ENCODE measurements at regions not wholly inside any gene's neighbourhood (a gene's known extent, or its start where the extent isn't known, plus 50 kb on each side); places are given as distances from the start of the nearest gene placed in this dataset.

DNA sequence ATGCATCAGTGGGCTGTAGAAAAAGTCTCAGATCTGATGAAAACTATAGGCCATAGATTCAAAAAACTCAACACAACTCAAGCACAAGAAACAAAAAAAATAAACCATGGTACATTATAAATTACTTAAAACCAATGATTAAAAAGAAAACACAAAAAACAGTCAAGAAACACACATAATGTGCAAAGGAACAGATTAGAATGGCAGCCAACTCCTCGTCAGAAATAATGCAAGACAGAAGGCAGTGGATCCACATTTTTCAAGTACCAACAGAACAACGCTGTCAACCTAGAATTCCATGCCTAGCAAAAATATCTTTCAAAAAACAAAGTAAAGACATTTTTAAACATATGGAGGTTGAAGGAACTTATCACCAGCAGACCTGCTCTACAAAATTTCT, 69.7 kb downstream of the PSMB1 start:
- no peak for DNase-seq (ENCODE audit: low spot score)

DNA sequence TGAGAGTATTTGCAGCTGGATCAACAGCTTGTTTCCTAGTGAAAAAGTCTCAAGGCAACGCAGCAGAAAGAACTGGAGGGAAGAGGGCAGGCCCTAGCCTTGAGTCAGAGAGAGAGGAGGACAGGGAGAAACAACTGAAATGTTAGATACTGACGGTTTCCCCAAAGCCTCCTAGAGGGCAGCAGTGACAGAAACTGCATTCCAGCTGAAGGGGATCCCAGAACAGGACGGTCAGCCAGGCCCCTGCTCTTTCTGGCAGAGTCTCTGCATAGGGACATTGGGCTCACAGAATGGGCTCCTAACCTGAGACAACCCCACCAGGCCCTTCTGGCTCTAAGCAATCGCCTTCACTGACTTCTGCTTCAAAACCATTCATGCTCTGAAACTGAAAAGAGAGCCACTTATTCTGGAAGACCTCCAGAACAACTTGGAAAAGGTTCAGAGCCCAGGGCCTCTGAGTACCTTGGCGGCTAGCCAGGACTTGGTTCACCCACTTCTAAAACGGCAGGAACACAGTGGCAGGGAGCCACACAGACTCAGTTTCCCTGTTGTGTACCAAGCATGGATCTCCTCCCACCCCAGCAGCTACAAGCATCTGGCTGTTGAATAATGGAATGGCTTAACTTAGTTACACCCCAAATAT, 72.9 kb downstream of the PSMB1 start:
- DNase-seq (ENCODE audit: low spot score): no peak

DNA sequence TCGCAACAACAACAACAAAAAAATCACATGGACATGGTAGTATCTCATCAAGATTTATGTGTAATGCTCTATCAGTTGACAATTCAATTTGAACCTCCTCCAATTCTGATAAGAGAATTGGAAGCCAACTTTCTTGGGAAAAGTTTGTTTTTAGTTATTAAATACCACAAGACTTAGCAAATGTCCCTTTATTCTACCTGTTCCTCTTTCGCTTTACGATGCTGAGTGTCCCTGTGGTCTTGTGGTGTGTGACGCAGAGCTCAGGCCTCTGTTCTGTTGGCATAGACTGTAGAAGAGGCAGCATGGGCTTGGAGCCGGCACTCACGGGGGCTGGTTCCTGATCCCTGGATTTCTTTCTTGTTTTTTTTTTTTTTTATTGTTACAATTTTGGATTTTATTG, 76.7 kb downstream of the PSMB1 start:
- no peak for DNase-seq (ENCODE audit: low spot score)

DNA sequence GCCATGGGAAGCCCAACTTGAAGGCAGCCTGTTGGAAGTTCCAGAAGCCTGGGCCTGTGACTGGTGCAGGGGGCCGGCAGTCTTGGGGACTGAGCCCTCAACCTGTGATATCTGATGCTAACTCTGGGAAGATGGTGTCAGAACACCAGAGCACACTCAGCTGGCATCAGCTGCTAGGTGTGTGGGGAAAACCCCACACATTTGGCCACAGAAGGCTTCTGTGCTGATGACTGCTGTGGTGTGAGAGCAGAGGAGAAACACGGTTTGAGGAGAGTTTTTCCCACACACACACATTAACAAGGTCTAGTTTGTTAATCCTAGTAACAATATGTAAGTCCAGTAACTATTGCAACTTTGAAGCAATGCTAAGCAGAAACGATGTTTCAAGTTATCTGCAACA, 78.0 kb downstream of the PSMB1 start:
- DNase-seq (ENCODE audit: low spot score): no peak

DNA sequence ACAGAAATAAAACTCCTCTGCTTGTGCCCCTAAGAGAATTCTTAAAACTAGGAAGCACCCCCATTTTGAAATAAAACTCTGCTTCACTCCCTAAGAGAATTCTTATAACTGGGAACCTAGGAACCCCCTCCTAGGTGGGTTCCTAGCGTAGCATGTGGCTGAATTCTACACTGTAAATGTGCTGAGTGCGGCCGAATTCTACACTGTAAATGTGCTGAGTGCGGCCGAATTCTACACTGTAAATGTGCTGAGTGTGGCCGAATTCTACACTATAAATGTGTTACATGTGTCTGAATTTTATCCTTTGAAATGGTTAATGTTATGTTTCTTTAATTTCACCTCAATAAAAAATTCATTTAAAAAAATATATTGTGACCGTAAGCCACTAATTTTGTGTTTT, 79.3 kb downstream of the PSMB1 start:
- DNase-seq (ENCODE audit: low spot score): no peak

DNA sequence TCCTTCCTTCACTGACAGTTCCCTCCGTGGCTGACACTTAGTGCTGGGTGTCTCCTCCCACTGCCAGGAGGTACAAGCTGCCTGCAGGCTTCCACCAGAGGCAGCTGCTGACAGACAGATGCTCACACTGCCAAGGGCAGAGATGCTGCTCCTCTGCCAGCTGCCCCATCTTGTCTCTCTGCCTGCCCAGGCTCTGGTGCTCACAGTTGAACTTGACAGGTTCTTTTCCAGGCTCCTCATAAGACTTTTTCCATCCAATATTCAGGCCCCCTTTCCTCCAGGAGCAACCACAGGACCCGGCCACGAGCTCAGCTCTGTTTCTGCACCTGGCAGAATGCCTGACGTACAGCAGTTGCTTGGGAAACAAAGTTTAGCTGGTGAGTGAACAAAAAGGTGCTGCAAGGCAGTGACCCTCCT, 79.8 kb downstream of the PSMB1 start:
- no peak for DNase-seq (ENCODE audit: low spot score)

DNA sequence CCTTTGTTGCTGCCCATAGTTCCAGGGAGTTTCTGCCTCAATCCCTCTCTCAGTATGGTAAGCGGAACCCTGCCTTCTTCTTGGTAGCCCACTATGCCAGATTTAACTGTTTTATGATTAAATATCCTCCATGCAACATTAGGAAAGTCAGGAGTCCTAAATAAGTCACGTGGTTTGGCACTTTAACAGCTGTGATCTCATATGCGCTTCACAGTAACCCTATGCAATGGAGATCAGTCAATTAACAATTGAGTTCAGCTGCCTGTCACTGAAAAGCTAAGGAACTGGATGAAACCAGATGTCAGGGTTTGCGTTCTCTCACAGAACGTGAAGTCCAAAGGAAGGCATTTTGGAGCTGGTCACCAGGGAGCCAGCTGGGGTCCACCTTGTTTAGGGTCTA, 81.6 kb downstream of the PSMB1 start:
- no peak for DNase-seq (ENCODE audit: low spot score)

DNA sequence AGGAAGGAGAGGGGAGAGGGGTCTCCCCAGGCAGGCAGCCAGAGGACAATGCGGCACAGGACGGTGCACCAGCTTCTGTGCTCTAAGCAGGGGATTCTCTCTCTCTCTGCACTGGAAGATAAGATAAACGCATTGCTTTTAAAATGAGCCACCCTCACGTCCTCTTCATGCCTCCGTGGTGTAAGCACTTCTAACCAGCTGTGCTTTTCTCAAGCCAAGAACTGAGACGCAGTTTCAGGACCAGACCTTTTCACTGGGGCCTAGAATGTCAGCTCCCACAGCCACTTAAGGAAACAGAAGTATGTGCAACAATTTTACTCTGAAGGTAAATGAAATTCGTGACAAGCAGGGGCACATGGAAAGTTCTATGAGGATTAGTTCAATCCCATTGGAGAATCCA, 82.4 kb downstream of the PSMB1 start:
- DNase-seq (ENCODE audit: low spot score): no peak

DNA sequence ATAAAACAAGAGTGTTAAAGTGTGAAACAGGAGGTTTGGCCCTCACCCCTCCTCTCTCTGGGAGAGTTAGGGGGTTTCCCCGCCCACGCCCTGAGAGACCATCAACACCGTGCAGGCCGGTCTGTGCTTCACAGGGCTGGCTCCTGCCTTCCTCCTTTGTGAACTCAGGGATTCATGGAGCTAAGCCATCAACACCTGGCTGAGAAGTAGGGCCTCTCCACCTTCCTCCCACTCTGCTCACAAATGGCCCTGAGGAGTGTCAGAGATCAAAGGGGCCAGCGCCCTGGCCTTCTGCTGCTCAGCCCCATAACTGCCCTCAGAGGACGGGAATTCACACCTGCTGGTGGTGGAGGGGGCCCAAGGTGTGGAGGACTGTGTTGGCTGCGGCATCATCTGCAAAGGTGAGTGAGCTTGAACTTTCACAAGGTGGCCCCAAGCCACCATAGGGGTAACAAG, 88.6 kb downstream of the PSMB1 start:
- no peak for DNase-seq (ENCODE audit: low spot score)

DNA sequence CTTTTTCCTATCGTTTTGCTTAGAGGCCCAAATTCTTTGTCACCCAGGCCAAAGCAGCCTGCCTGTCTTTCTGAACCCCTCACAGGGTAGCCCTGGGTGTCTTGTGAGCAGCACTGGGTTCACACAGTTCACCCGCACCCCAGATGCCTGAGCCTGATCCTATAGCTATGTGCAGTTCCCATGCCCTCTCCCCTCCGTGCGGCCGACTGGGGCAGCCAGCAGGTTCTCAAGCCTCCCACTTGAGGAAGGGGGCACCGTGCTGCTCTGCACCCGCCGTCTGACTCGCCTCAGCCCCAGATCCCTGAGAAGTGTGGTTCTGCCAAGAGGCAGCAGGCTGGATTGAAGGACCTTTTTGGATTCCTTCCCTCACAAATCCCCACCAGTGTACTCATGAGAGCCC, 89.0 kb downstream of the PSMB1 start:
- DNase-seq (ENCODE audit: low spot score): no peak

DNA sequence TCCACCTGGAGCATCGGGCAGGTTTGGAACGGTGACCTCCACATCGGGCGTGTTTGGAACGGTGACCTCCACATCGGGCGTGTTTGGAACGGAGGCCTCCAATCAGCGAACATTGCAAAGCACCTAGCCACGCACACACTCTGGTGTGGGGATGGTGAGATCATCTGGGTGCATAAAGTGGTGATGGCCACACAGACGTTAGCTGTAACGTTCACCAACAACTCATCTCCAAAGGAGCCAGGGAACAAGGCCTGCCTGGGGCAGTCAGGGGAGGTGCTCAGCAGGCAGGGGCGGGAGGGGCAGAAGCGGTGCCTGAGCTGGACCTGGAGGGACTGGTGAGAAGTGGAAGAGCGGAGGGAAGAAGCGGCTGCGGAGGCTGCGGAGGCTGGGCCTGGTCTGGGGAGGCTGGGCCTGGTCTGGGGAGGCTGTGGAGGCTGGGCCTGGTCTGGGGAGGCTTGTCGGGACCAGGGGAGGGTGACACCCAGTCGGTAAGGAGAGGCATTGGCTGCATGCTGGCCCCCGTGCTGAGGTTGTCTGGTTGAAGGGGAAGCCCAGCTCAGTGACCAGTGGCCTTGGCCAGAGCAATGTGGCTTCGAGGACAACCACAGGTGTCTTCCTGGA, 89.9 kb downstream of the PSMB1 start:
- no peak for DNase-seq (ENCODE audit: low spot score)

DNA sequence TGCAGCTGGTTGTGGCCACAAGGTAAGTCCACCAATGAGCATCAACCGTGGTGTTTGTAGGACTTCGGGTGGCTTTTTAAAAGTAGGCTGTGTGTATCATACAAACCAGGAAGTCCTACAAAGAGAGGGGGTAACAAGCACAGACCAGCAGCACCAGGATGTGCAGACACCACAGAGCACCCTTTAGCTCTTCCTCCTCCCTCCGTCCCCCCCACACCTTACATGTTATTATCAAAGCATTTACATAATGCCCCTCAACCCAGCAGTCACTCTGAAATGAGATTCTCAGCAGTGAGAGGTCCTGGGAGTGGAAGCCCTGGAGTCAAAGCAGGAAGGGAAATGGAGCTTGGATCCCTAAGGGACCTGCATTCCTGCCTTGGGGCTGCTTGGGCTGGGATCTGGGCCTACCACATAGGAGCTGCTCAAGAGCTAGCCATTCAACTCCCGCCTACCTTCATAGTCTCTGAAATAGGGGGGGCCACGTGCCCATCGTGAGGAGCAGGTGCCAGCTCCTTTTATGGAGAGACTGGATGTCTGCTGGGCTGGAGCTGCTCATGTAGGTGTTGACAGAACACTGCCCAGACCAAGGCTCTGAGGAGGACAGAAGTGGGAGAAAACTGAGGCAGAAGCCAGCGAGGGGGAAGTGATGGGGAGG, 90.6 kb downstream of the PSMB1 start:
- no peak for DNase-seq (ENCODE audit: low spot score)

DNA sequence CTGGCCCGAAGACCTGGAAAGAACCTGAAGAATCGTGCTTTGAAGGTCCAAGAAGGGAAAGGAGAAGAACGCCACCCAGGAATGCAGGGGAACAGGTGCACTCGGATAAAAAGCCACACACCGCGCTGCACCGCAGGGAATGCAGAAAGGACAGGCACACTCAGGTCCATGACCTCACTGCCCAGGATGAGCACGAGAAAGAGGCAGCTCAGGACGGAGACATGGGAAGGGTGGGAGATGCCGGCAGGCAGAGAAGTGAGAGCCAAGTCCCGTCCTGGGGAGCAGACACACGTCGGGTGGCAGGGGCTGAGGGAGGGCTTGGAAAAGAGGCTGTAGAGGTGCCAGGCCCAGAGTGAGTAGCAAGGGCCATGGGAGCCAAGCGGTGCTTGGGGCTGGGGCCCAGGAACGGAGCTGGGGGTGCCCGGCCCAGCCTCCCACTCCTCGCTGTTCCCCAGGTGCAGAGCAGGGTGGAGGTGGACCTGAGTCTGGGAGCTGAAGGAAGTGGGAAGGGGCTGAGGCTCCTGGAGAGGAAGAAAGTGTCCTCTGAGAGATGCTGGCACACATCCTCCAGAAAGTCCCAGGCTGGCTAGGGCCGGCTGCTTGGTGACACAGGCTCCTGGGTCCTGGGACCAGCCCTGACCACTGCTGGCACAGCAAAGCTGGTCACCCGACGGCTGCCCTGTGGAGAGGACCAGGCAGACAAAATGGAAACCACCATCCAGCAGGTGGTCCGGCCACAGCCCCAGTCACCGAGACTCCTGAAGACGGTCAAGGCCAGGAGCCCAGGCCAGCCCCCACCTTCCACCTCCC, 91.3 kb downstream of the PSMB1 start:
- no peak for DNase-seq (ENCODE audit: low spot score)

DNA sequence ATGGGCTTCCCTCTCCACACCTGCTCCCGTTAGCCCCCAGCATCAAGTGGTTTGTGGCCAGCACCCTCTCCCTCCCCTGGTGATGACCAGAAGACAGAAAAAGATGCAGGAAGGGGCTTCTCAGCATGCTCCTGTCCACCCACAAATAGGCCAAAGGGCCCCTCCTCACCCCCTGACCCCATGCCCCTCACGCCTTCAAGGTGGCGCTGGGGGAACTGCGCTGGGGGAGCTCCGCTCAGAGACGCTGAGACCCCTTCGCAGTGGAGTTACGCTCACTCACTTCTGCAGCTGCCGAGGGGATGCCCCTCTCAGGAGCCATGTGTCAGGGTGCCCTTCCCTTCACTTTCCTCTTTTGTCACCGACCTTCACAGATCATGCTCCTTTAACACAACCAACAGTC, 92.0 kb downstream of the PSMB1 start:
- no peak for DNase-seq (ENCODE audit: low spot score)

DNA sequence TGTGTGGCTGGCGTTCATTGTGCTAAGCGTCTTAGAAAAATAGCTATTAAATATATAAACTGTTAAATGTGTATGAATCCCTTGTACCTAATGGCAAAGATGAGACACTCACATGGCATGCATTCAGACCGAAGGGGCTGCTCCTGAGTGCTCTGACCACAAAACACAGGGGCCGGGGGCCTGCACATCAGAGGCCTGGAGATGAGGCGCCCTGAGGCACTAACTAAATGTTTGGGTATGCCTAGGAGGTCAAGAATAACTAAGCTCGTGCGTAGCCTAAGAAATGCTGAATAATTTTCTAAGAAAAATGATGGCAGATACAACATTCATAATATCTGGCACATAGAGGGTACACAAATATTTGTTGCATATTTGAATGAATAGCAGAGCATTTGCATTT, 92.5 kb downstream of the PSMB1 start:
- DNase-seq (ENCODE audit: low spot score): no peak

DNA sequence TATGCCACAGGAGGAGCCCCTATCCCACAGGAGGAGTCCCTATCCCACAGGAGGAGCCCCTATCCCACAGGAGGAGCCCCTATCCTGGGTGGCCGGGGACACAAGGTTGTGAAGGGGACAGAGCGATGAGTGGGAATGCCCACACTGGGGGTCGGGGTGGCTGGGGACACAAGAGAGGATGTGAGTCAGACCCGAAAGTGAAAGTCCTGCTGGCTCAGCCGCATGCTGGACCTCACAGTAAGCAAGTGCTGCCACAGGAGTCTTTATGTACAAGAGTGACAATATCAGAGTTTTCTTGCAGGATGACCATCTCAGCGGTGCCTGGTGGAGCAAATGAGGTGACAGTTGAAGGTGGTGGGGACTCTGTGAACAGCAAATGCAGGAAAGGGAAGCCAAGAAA, 93.7 kb downstream of the PSMB1 start:
- peak; percentile 14 for DNase-seq (ENCODE audit: low spot score)

DNA sequence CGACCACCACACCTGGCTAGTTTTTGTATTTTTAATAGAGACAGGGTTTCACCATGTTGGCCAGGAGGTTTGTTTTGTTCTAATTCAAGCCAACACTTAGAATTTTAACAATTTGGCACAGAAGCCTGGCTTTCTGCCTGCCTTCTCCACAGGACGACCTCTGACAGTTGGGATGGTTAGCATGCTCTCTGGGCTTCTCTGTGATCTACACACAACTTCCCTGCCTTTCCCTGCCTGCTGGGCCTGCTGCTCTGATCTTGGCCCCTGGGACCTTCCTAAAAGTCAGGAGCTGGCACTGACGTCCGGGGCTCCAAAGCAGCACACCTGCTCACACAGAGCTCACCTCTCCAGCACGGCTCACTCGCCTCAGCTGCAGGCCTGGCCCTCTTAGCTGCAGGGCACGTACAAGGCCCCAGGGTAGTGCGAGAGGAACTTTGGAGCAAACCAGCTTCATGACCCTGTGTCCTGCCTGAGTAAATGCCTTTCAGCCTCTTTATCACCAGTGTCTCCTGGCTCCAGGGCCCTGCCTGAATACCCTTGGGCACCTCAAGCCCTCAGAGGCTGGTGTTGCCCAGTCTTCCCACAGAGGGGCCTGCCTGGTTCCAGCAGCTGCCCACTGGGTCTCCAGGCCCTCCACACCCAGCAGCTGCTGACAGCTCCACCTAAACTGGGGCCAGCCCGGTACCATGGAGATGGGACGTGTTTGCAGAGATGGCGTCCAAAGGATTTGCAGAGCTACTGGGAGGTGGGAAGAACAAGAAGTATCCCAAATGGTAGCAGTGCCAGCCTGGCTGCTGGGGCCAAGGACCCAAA, 96.0 kb downstream of the PSMB1 start:
- no peak for DNase-seq (ENCODE audit: low spot score)

All from germinal center (tissue), 1 donor.